SK-N-SH (cell line): ENCODE measurements at regions not wholly inside any gene's neighbourhood (a gene's known extent, or its start where the extent isn't known, plus 50 kb on each side); places are given as distances from the start of the nearest gene placed in this dataset.

Source experiments
- CTCF ChIA-PET: fragments of 300-600, 350-600 bp; formaldehyde crosslinking; extraction: SDS; loops from one replicate; lab custom pipeline; 2021; lab: Yijun Ruan, JAX
- POLR2A ChIA-PET: fragments of 350-600 bp; sonication (Branson Sonifier 250); formaldehyde crosslinking; extraction: SDS; loops from one replicate; lab custom pipeline; 2020; ENCODE audit warnings: antibody characterized with exemption, inconsistent platforms; lab: Yijun Ruan, JAX
- DNase-seq: peaks from one replicate; pipeline ENCODE4 v3.0.0; 2012
- H2AFZ ChIP-seq: fragments of 200-600 bp; sonication (generic); 2 replicates; pipeline ENCODE4 v1.8.1; 2016; ENCODE audit warnings: antibody characterized with exemption, mild to moderate bottlenecking, low read depth
- H3F3A ChIP-seq: fragments of 200-600 bp; sonication (generic); replicated peaks from 2 replicates; pipeline ENCODE3; 2016; ENCODE audit warnings: antibody characterized with exemption, mild to moderate bottlenecking; ENCODE audit not compliant: insufficient read depth
- H3K27ac ChIP-seq, 2 experiments: fragments of 200-500 bp in 1 of 2; fragments of 200-600 bp in 1 of 2; sonication (Bioruptor generic) in 1 of 2; sonication (generic), shearing (Covaris generic) in 1 of 2; 2 replicates each; pipeline versions ENCODE4 v1.5.1 to v1.6.1; 2014 to 2016; ENCODE audit warnings: low read depth in 2 of 2, inconsistent platforms in 1 of 2, low read length in 1 of 2, mild to moderate bottlenecking in 1 of 2, mixed read lengths in 1 of 2
- H3K27me3 ChIP-seq: fragments of 200-600 bp; sonication (generic), shearing (Covaris generic); 2 replicates; pipeline ENCODE4 v1.6.1; 2016; ENCODE audit warnings: mixed run types; ENCODE audit not compliant: insufficient read depth
- H3K36me3 ChIP-seq, 2 experiments: fragments of 200-500 bp in 1 of 2; fragments of 200-600 bp in 1 of 2; sonication (Bioruptor generic) in 1 of 2; sonication (generic) in 1 of 2; replicated peaks in 1 of 2; 2 replicates each; pipeline versions ENCODE3 to v1.5.1; 2014 to 2016; ENCODE audit warnings: low read length in 1 of 2, mild to moderate bottlenecking in 1 of 2; ENCODE audit not compliant: insufficient read depth in 2 of 2, control insufficient read depth in 1 of 2
- H3K4me1 ChIP-seq, 2 experiments: fragments of 200-500 bp in 1 of 2; fragments of 200-600 bp in 1 of 2; sonication (Bioruptor generic) in 1 of 2; sonication (generic), shearing (Covaris generic) in 1 of 2; 2 replicates each; pipeline versions ENCODE4 v1.5.1 to v1.6.1; 2014 to 2016; ENCODE audit warnings: low read depth in 1 of 2, low read length in 1 of 2, mixed run types in 1 of 2; ENCODE audit not compliant: insufficient read depth in 2 of 2, control insufficient read depth in 1 of 2
- H3K4me2 ChIP-seq: fragments of 200-600 bp; sonication (generic), shearing (Covaris generic); 2 replicates; pipeline ENCODE4 v1.6.1; 2017; ENCODE audit warnings: mixed run types
- H3K4me3 ChIP-seq, 2 experiments: fragments of 200-500 bp in 1 of 2; fragments of 200-600 bp in 1 of 2; sonication (Bioruptor generic) in 1 of 2; sonication (generic), shearing (Covaris generic) in 1 of 2; 2 replicates each; pipeline versions ENCODE4 v1.5.1 to v1.8.1; 2014 to 2016; ENCODE audit warnings: low read depth in 2 of 2, inconsistent platforms in 1 of 2, low read length in 1 of 2, mild to moderate bottlenecking in 1 of 2, mixed read lengths in 1 of 2, moderate library complexity in 1 of 2
- H3K79me2 ChIP-seq: fragments of 200-600 bp; sonication (generic); 2 replicates; pipeline ENCODE4 v1.8.1; 2017; ENCODE audit warnings: mild to moderate bottlenecking; ENCODE audit not compliant: insufficient read depth
- H3K9ac ChIP-seq: fragments of 200-600 bp; sonication (generic); 2 replicates; pipeline ENCODE4 v1.6.1; 2017; ENCODE audit warnings: mixed run types
- H3K9me2 ChIP-seq: fragments of 200-600 bp; sonication (generic); 2 replicates; pipeline ENCODE4 v1.6.1; 2017; ENCODE audit warnings: mixed run types
- H3K9me3 ChIP-seq: fragments of 200-600 bp; sonication (generic); 2 replicates; pipeline ENCODE4 v1.6.1; 2017; ENCODE audit warnings: mixed run types, mild to moderate bottlenecking, moderate library complexity
- H4K20me1 ChIP-seq: fragments of 200-600 bp; sonication (generic); 2 replicates; pipeline ENCODE4 v1.6.1; 2017; ENCODE audit warnings: mild to moderate bottlenecking, mixed run types; ENCODE audit not compliant: insufficient read depth
- CHD2 ChIP-seq: fragments of 150-350 bp; IDR thresholded peaks from 2 replicates; pipeline ENCODE4 v1.6.1; 2018; ENCODE audit warnings: low read length; ENCODE audit not compliant: partially characterized antibody
- CTCF ChIP-seq: fragments of 200-600 bp; sonication (generic); IDR thresholded peaks from 2 replicates; pipeline ENCODE4 v1.6.1; 2017; ENCODE audit warnings: antibody characterized with exemption, mild to moderate bottlenecking, moderate library complexity
- ELF1 ChIP-seq: IDR thresholded peaks from 2 replicates; pipeline ENCODE4 v1.4.0; 2012
- EZH2phosphoT487 ChIP-seq: fragments of 200-600 bp; sonication (generic); IDR thresholded peaks from 2 replicates; pipeline ENCODE4 v1.6.1; 2017; ENCODE audit warnings: low read depth, mixed run types, mild to moderate bottlenecking, antibody characterized with exemption, moderate library complexity, borderline replicate concordance
- FOSL2 ChIP-seq: IDR thresholded peaks from 2 replicates; pipeline ENCODE4 v1.4.0; 2012; ENCODE audit warnings: low read depth, mild to moderate bottlenecking, moderate library complexity, borderline replicate concordance
- FOXJ3 ChIP-seq: sonication (generic); formaldehyde crosslinking; IDR thresholded peaks from 2 replicates; pipeline ENCODE4 v1.5.1; 2020; ENCODE audit warnings: mild to moderate bottlenecking, missing genetic modification reagents
- GATA2 ChIP-seq: sonication (generic); formaldehyde crosslinking; IDR thresholded peaks from 2 replicates; pipeline ENCODE4 v1.5.0; 2020; ENCODE audit warnings: mild to moderate bottlenecking, missing genetic modification reagents
- JUND ChIP-seq: IDR thresholded peaks from 2 replicates; pipeline ENCODE4 v1.4.0; 2012
- MAX ChIP-seq: IDR thresholded peaks from 2 replicates; pipeline ENCODE4 v1.4.0; 2012; ENCODE audit warnings: low read depth
- MXI1 ChIP-seq: IDR thresholded peaks from 2 replicates; pipeline ENCODE4 v1.6.1; 2012; ENCODE audit warnings: mild to moderate bottlenecking, low read depth, low read length, improper control_type of control experiment
- NFIC ChIP-seq: IDR thresholded peaks from 2 replicates; pipeline ENCODE4 v1.4.0; 2012; ENCODE audit warnings: borderline replicate concordance
- NRF1 ChIP-seq: IDR thresholded peaks from 2 replicates; pipeline ENCODE4 v1.6.1; 2012; ENCODE audit warnings: low read depth, mild to moderate bottlenecking, low read length
- POLR2AphosphoS5 ChIP-seq: IDR thresholded peaks from 2 replicates; pipeline ENCODE4 v1.6.1; 2012; ENCODE audit warnings: low read depth, low read length
- RXRA ChIP-seq: IDR thresholded peaks from 2 replicates; pipeline ENCODE4 v1.4.0; 2012; ENCODE audit warnings: low read depth, mild to moderate bottlenecking, borderline replicate concordance
- TAF1 ChIP-seq: IDR thresholded peaks from 2 replicates; pipeline ENCODE4 v1.6.1; 2012; ENCODE audit warnings: low read depth, mild to moderate bottlenecking, low read length, moderate library complexity, borderline replicate concordance
- TCF12 ChIP-seq: IDR thresholded peaks from 2 replicates; pipeline ENCODE4 v1.4.0; 2012
- TEAD4 ChIP-seq: IDR thresholded peaks from 2 replicates; pipeline ENCODE4 v1.4.0; 2012; ENCODE audit warnings: mild to moderate bottlenecking, borderline replicate concordance; ENCODE audit not compliant: insufficient read depth
- USF1 ChIP-seq: IDR thresholded peaks from 2 replicates; pipeline ENCODE4 v1.4.0; 2012; ENCODE audit warnings: low read depth, borderline replicate concordance
- ZBTB33 ChIP-seq: IDR thresholded peaks from 2 replicates; pipeline ENCODE4 v1.4.0; 2012; ENCODE audit warnings: low read depth, borderline replicate concordance
- WGBS: methylation state at CpG from one replicate; pipeline ENCODE4 v1.1.6; 2017; ENCODE audit warnings: low lambda C conversion rate; 5-methylcytosine and 5-hydroxymethylcytosine counted together

GRCh38 chr11:69953356-69953755 lies 124.8 kb upstream of the ANO1 start:
- Histone ChIP-seq H3K27me3 (no peaks in the 10 kb centered on the region), H3K4me3 (no peak overlapping the region)
- TF ChIP-seq FOXJ3 (no peak), FOSL2 (no peak), MXI1 (no peak), ZBTB33 (no peak), GATA2 (CRISPR knock-in tag) (no peak), TEAD4 (no peak), JUND (no peak), ELF1 (no peak), RXRA (no peak), CTCF (no peak), TAF1 (no peak), NFIC (no peak), USF1 (no peak), TCF12 (no peak), EZH2phosphoT487 (no peak), MAX (no peak), NRF1 (no peak), POLR2AphosphoS5 (no peak), CHD2 (no peak)
- TF ChIP-seq, all 33 proteins: peak for 0
- H3K9me3 ChIP-seq = no peaks in the 10 kb centered on the region
- no peak overlapping the region for H3K27ac ChIP-seq
- H3K4me2 ChIP-seq = no peak overlapping the region
- peaks cover 2 to 8% of the 10 kb centered on the region in 2 experiments; a peak in 2 of 4 replicates for H3K4me1 ChIP-seq
- no peak for DNase-seq
- no peak overlapping the region for H3K9ac ChIP-seq
- ChIA-PET POLR2A (no interaction called here), CTCF (interaction anchor here (0.6 to 1.8 kb wide), 6 partner anchors 13 to 238 kb away, joined by 3 to 8 read pairs (median 4); no protein-coding TSS in a partner anchor)
- no peaks in the 10 kb centered on the region for H3F3A ChIP-seq
- H2AFZ ChIP-seq = no peak overlapping the region
- WGBS = 67% methylated on average over 9 of the region's 9 CpGs
- H3K9me2 ChIP-seq = no peaks in the 10 kb centered on the region
- no peaks in the 10 kb centered on the region for H3K79me2 ChIP-seq
- H4K20me1 ChIP-seq = no peaks in the 10 kb centered on the region
- H3K36me3 ChIP-seq = no peaks in the 10 kb centered on the region
